PFSK-1 (cell line): ENCODE measurements at regions not wholly inside any gene's neighbourhood (a gene's known extent, or its start where the extent isn't known, plus 50 kb on each side); places are given as distances from the start of the nearest gene placed in this dataset.

ENCODE experiments used
- FOXP2 ChIP-seq: optimal IDR thresholded peaks from 2 replicates; pipeline ENCODE3; 2011; ENCODE audit warnings: borderline replicate concordance, control low read depth, inconsistent platforms; ENCODE audit not compliant: insufficient read depth; ENCODE audit errors: extremely low read length, extremely low read depth
- POLR2AphosphoS5 ChIP-seq: IDR thresholded peaks from 2 replicates; pipeline ENCODE4 v1.6.1; 2012; ENCODE audit warnings: low read depth, mild to moderate bottlenecking, control low read depth, low read length, moderate library complexity
- REST ChIP-seq, 2 experiments: IDR thresholded peaks; 2 replicates each; pipeline versions ENCODE4 v1.6.1 to v1.8.0; 2011 to 2012; ENCODE audit warnings: low read depth in 2 of 2, low read length in 2 of 2, control low read depth in 1 of 2, inconsistent platforms in 1 of 2, mild to moderate bottlenecking in 1 of 2, moderate library complexity in 1 of 2; ENCODE audit not compliant: insufficient read depth in 1 of 2
- SIN3A ChIP-seq: IDR thresholded peaks from 2 replicates; pipeline ENCODE4 v1.6.1; 2012; ENCODE audit warnings: mild to moderate bottlenecking, low read length, moderate library complexity, borderline replicate concordance; ENCODE audit not compliant: insufficient read depth
- TAF1 ChIP-seq: IDR thresholded peaks from 2 replicates; pipeline ENCODE4 v1.6.1; 2012; ENCODE audit warnings: low read length, control low read depth, borderline replicate concordance; ENCODE audit not compliant: insufficient read depth

DNA sequence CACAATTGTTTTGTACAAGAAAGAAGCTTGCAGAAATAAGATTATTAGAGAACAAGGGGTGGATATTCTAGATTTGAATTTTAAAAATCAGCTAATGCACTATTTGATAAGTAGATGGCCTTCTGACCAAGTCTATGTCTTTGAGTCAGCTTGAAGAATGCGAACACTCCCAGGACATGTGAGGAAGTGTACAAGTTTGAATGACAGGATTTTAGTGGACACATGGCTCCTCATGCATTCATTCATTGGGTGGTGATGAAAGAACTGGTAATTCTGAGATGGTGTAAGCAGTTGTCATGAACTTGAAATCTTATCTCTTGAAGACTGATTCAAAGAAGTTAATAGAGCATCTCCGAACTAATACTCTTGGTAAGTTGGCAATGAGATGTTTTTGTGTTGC lies 548.2 kb upstream of the CNKSR2 start:
- TF ChIP-seq POLR2AphosphoS5 (no peak), FOXP2 (no peak), TAF1 (no peak), SIN3A (no peak), REST (IDR thresholded peaks at IDR 0.05; ENCODE audit: insufficient read depth in 1 of 2, low read depth in 2 of 2, low read length in 2 of 2) (no peak)

GRCh38 chrX:20803971-20804370 lies 537.3 kb upstream of the RPS6KA3 start:
- no peak for TF ChIP-seq POLR2AphosphoS5
- no peak for TF ChIP-seq FOXP2
- TF ChIP-seq REST (IDR thresholded peaks at IDR 0.05; ENCODE audit: insufficient read depth in 1 of 2, low read depth in 2 of 2, low read length in 2 of 2) = no peak
- no peak for TF ChIP-seq SIN3A
- TF ChIP-seq TAF1 = no peak

DNA sequence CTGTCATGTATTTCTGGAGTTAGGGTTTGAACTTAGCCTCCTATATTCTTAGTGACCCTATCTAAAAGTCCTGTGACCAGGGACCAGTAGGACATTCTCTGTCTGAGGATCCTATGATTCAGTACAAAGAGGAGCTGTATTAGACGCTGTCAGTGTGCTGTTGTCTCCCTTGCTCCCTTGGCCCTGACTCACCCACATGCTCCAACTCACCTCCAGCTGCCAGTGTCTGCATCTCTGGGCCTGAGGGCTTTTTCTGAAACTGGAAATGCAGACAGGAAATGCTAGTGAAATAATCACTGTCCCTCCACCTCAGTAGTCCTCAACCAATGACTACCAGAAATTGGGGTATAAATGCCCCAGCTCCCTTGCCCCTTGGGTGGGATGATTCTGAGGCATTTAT lies 535.3 kb upstream of the RPS6KA3 start:
- no peak for TF ChIP-seq POLR2AphosphoS5
- TF ChIP-seq FOXP2 = no peak
- TF ChIP-seq REST (IDR thresholded peaks at IDR 0.05; ENCODE audit: insufficient read depth in 1 of 2, low read depth in 2 of 2, low read length in 2 of 2) = no peak
- no peak for TF ChIP-seq TAF1
- no peak for TF ChIP-seq SIN3A

DNA sequence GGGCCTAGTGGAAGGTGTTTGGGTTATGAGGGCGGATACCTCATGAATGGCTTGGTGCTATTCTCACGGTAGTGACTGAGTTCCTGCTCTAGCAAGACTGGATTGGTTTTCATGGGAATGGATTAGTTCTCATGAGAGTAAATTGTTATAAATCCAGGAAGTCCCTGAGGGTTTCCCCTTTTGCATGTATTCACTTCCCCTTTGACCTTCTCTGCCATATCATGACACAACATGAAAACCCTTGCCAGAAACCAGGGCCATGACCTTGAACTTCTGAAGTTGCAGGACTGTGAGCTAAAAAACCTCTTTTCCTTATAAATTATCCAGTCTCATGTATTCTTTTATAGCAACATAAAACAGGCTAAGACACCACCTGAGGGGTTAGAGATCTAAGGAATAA lies 529.7 kb upstream of the RPS6KA3 start:
- TF ChIP-seq FOXP2 (no peak), REST (IDR thresholded peaks at IDR 0.05; ENCODE audit: insufficient read depth in 1 of 2, low read depth in 2 of 2, low read length in 2 of 2) (no peak), POLR2AphosphoS5 (no peak), TAF1 (no peak), SIN3A (no peak)

DNA sequence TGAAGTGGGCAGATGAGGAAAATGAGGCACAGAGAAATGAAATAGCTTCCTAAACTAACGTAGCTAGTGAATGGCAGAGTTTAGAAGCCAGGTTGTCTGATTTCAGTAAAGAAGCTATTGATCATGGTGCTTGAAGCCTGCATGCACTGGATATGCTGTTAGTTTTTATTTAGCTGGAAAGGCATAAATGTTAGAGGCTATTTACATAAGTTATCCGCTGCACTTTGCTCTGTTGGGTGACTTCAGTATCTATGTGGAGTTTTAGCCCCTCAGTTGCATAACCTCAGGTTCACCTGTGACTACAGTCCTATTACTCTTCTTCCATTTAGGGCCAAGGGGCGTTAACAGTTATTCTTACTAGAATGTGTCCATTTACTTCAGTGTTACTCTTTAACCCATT lies 522.4 kb upstream of the RPS6KA3 start:
- TF ChIP-seq FOXP2 (no peak), SIN3A (no peak), REST (IDR thresholded peaks at IDR 0.05; ENCODE audit: insufficient read depth in 1 of 2, low read depth in 2 of 2, low read length in 2 of 2) (no peak), POLR2AphosphoS5 (no peak), TAF1 (no peak)
